ENCODE measurements at regions not wholly inside any gene's neighbourhood (a gene's known extent, or its start where the extent isn't known, plus 50 kb on each side); places are given as distances from the start of the nearest gene placed in this dataset.

DNA sequence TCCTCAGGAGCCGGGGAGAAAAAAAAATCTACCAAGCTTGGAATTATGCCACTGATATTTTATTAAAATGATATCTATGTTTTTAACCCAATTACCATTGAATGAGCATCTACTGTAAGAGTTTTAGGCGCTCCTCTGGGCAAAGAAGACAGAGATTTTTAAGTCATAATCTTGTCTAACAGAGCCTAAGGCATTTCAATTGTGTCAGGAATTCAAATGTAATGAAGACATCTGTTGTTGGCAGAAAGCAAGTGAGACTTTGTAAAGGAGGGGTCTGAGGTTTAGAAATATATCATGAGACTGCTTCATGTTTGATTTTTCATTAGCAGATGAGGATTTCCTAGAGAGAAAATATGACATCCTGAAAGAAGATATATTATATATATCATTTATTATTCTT is 1158.1 kb downstream of the FSTL5 start:
- Histone ChIP-seq H3K4me1 (ENCODE audit: low read length) (no peaks in the 10 kb centered on the region), H3K27me3 (replicated peaks; ENCODE audit: insufficient read depth, low read length) (no peaks in the 10 kb centered on the region), H3K27ac (ENCODE audit: low read length) (no peak overlapping the region), H3K36me3 (replicated peaks; ENCODE audit: insufficient read depth, low read length) (no peaks in the 10 kb centered on the region), H3K9ac (ENCODE audit: low read length) (no peak overlapping the region), H2AFZ (ENCODE audit: low read length) (no peak overlapping the region), H3K4me2 (ENCODE audit: low read depth, low read length) (no peak overlapping the region), H3K9me3 (replicated peaks; ENCODE audit: insufficient read depth, low read length) (no peaks in the 10 kb centered on the region), H3K9me2 (replicated peaks; ENCODE audit: insufficient read depth, low read length) (no peaks in the 10 kb centered on the region), H4K20me1 (ENCODE audit: insufficient read depth, low read length) (no peaks in the 10 kb centered on the region), H3K4me3 (ENCODE audit: low read length) (no peak overlapping the region), H3K79me2 (ENCODE audit: low read length) (no peaks in the 10 kb centered on the region), H3F3A (ENCODE audit: insufficient read depth, low read length) (no peaks in the 10 kb centered on the region)
- no peak for TF ChIP-seq EZH2 (optimal IDR thresholded peaks at IDR 0.05; ENCODE audit: low read depth, low read length)
- TF ChIP-seq, protein P1, sequence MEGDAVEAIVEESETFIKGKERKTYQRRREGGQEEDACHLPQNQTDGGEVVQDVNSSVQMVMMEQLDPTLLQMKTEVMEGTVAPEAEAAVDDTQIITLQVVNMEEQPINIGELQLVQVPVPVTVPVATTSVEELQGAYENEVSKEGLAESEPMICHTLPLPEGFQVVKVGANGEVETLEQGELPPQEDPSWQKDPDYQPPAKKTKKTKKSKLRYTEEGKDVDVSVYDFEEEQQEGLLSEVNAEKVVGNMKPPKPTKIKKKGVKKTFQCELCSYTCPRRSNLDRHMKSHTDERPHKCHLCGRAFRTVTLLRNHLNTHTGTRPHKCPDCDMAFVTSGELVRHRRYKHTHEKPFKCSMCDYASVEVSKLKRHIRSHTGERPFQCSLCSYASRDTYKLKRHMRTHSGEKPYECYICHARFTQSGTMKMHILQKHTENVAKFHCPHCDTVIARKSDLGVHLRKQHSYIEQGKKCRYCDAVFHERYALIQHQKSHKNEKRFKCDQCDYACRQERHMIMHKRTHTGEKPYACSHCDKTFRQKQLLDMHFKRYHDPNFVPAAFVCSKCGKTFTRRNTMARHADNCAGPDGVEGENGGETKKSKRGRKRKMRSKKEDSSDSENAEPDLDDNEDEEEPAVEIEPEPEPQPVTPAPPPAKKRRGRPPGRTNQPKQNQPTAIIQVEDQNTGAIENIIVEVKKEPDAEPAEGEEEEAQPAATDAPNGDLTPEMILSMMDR (IDR thresholded peaks at IDR 0.05; ENCODE audit: low read length) = no peak
- TF ChIP-seq EZH2phosphoT487 (IDR thresholded peaks at IDR 0.05; ENCODE audit: low read length) = no peak
- no peak for DNase-seq

DNA sequence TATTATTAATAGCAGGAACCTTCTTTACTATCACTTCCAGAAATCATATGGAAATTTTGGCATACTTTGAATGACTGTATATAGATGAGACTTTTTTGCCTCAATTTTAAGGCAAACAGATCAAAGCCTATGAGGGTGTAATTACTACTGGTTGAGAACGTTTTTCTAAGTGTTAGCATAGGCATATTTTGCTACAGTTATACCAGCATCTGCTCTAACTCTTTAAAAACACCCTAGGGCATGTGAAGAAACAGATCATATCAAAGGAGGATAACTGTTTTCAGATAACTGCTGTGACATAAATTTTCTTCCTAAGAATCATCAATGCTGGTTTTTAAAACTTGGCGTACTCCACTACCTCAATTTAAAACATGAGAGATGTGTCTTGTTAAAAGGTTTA is 1155.3 kb downstream of the FSTL5 start:
- Histone ChIP-seq H3K4me3 (ENCODE audit: low read length) (no peak overlapping the region), H3K9me2 (replicated peaks; ENCODE audit: insufficient read depth, low read length) (no peaks in the 10 kb centered on the region), H3K36me3 (replicated peaks; ENCODE audit: insufficient read depth, low read length) (no peaks in the 10 kb centered on the region), H3K9ac (ENCODE audit: low read length) (no peak overlapping the region), H3K4me1 (ENCODE audit: low read length) (no peaks in the 10 kb centered on the region), H3F3A (ENCODE audit: insufficient read depth, low read length) (no peaks in the 10 kb centered on the region), H3K79me2 (ENCODE audit: low read length) (no peaks in the 10 kb centered on the region), H3K27ac (ENCODE audit: low read length) (no peak overlapping the region), H2AFZ (ENCODE audit: low read length) (no peak overlapping the region), H3K9me3 (replicated peaks; ENCODE audit: insufficient read depth, low read length) (no peaks in the 10 kb centered on the region), H4K20me1 (ENCODE audit: insufficient read depth, low read length) (no peaks in the 10 kb centered on the region), H3K4me2 (ENCODE audit: low read depth, low read length) (no peak overlapping the region), H3K27me3 (replicated peaks; ENCODE audit: insufficient read depth, low read length) (no peaks in the 10 kb centered on the region)
- no peak for DNase-seq
- TF ChIP-seq, protein P1 (IDR thresholded peaks at IDR 0.05; ENCODE audit: low read length) = no peak
- no peak for TF ChIP-seq EZH2 (optimal IDR thresholded peaks at IDR 0.05; ENCODE audit: low read depth, low read length)
- TF ChIP-seq EZH2phosphoT487 (IDR thresholded peaks at IDR 0.05; ENCODE audit: low read length) = no peak

DNA sequence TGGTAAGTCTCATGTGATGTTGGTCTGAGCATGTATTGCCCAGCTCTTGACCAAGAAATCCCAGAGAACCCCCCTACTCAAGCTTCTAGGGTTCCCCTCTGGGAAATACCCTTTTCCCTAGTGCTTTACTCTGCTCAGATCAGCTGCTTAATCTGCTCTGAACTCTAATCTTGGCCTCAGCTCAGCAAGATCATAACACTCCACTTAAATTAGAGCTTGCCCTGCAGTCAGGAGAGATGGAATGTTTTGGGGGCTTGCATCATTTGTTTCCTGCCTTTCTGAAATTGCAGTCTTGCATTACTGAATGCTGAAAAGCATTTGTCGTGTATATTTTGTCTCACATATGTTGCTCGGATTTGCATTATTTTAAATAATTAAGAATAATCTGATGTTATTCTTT is 1153.6 kb downstream of the FSTL5 start:
- no peaks in the 10 kb centered on the region for H3K4me1 ChIP-seq (ENCODE audit: low read length)
- no peak overlapping the region for H3K4me2 ChIP-seq (ENCODE audit: low read depth, low read length)
- no peak overlapping the region for H3K4me3 ChIP-seq (ENCODE audit: low read length)
- H3K36me3 ChIP-seq (replicated peaks; ENCODE audit: insufficient read depth, low read length) = no peaks in the 10 kb centered on the region; the same call in 1 of the 2 replicates
- no peaks in the 10 kb centered on the region for H3K79me2 ChIP-seq (ENCODE audit: low read length)
- no peaks in the 10 kb centered on the region for H3K9me3 ChIP-seq (replicated peaks; ENCODE audit: insufficient read depth, low read length)
- H3F3A ChIP-seq (ENCODE audit: insufficient read depth, low read length) = no peaks in the 10 kb centered on the region
- no peaks in the 10 kb centered on the region for H4K20me1 ChIP-seq (ENCODE audit: insufficient read depth, low read length)
- no peak overlapping the region for H3K27ac ChIP-seq (ENCODE audit: low read length)
- no peak for DNase-seq
- H3K9ac ChIP-seq (ENCODE audit: low read length) = no peak overlapping the region
- no peak overlapping the region for H2AFZ ChIP-seq (ENCODE audit: low read length)
- TF ChIP-seq, protein P1 (IDR thresholded peaks at IDR 0.05; ENCODE audit: low read length) = no peak
- no peak for TF ChIP-seq EZH2phosphoT487 (IDR thresholded peaks at IDR 0.05; ENCODE audit: low read length)
- no peak for TF ChIP-seq EZH2 (optimal IDR thresholded peaks at IDR 0.05; ENCODE audit: low read depth, low read length)
- no peaks in the 10 kb centered on the region for H3K9me2 ChIP-seq (replicated peaks; ENCODE audit: insufficient read depth, low read length)
- no peaks in the 10 kb centered on the region for H3K27me3 ChIP-seq (replicated peaks; ENCODE audit: insufficient read depth, low read length)

Measured in MM.1S (cell line).